ENCODE measurements at regions not wholly inside any gene's neighbourhood (a gene's known extent, or its start where the extent isn't known, plus 50 kb on each side); places are given as distances from the start of the nearest gene placed in this dataset.

DNA sequence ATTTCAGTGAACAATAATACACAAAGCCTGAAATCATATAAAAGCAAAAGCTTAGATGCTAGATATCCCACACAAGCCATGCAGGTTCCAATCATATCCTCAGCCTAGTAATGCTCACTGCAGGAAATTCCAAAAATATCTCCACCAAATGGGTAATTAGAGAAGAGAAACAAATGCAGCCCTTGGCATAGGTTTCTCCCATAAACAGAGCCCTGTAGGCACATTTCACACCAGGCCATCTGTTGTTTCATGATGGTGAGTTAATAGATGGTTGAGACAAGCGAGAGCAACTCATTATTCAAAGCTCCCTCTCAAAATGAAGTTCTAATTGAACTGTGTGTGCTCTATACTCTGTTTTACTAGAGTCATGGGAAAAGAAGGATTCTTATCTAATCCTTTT lies 154.6 kb upstream of the TRPC6 start:
- no peak overlapping the region for H4K91ac ChIP-seq (ENCODE audit: insufficient read length, low read depth, low read length)
- H3K36me3 Mint-ChIP-seq (ENCODE audit: insufficient read depth in 1 of 3, low read depth in 3 of 3) = no peaks in the 10 kb centered on the region
- H2BK12ac ChIP-seq (ENCODE audit: insufficient read length, low read depth, low read length) = no peak overlapping the region
- no peak overlapping the region for H2AFZ ChIP-seq (ENCODE audit: low read length)
- no peaks in the 10 kb centered on the region for H3K9me3 Mint-ChIP-seq
- no peak overlapping the region for H3K9ac ChIP-seq (ENCODE audit: extremely low read depth, insufficient read length, low read length)
- H3K23me2 ChIP-seq (ENCODE audit: insufficient read length, low read depth, low read length, poor library complexity, severe bottlenecking) = no peaks in the 10 kb centered on the region
- no peak overlapping the region for H3K4me3 Mint-ChIP-seq
- H3T11ph ChIP-seq (ENCODE audit: low read length) = no peak overlapping the region
- H3K27ac Mint-ChIP-seq = no peak overlapping the region; a peak in 1 of 7 replicates
- H3K79me1 ChIP-seq (ENCODE audit: insufficient read depth, low read depth, low read length, poor library complexity, severe bottlenecking) = no peaks in the 10 kb centered on the region
- no peak overlapping the region for H3K14ac ChIP-seq (ENCODE audit: insufficient read depth, low read length)
- no peaks in the 10 kb centered on the region for H3K27me3 Mint-ChIP-seq (ENCODE audit: low read depth)
- H3K4ac ChIP-seq (ENCODE audit: low read depth, low read length) = no peak overlapping the region
- no peak overlapping the region for H3K18ac ChIP-seq (ENCODE audit: insufficient read length, low read depth, low read length)
- DNase-seq = no peak
- H3K27ac ChIP-seq (ENCODE audit: insufficient read length, low read depth, low read length) = no peak overlapping the region
- H3K23ac ChIP-seq (ENCODE audit: insufficient read length, low read depth, low read length) = no peak overlapping the region
- no peaks in the 10 kb centered on the region for H3K9me3 ChIP-seq (ENCODE audit: control insufficient read depth, low read depth, low read length)
- H3K27me3 ChIP-seq (ENCODE audit: insufficient read depth, low read length) = no peaks in the 10 kb centered on the region
- TF ChIP-seq, protein P1, sequence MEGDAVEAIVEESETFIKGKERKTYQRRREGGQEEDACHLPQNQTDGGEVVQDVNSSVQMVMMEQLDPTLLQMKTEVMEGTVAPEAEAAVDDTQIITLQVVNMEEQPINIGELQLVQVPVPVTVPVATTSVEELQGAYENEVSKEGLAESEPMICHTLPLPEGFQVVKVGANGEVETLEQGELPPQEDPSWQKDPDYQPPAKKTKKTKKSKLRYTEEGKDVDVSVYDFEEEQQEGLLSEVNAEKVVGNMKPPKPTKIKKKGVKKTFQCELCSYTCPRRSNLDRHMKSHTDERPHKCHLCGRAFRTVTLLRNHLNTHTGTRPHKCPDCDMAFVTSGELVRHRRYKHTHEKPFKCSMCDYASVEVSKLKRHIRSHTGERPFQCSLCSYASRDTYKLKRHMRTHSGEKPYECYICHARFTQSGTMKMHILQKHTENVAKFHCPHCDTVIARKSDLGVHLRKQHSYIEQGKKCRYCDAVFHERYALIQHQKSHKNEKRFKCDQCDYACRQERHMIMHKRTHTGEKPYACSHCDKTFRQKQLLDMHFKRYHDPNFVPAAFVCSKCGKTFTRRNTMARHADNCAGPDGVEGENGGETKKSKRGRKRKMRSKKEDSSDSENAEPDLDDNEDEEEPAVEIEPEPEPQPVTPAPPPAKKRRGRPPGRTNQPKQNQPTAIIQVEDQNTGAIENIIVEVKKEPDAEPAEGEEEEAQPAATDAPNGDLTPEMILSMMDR (conservative IDR thresholded peaks at IDR 0.05) = no peak
- no CpG with 5 or more reads among the region's 1 CpG for WGBS (ENCODE audit: extremely low coverage, insufficient read length, low lambda C conversion rate)
- H4K8ac ChIP-seq (replicated peaks; ENCODE audit: insufficient read length, low read depth, low read length) = no peak overlapping the region
- peaks cover 4 to 12% of the 10 kb centered on the region in 2 experiments; a peak in 3 of 4 replicates for H3K4me1 Mint-ChIP-seq
- no peak overlapping the region for H2BK20ac ChIP-seq (ENCODE audit: low read depth, low read length, poor library complexity, severe bottlenecking)
- H3K4me1 ChIP-seq (ENCODE audit: insufficient read depth, low read length) = no peaks in the 10 kb centered on the region
- H2AK5ac ChIP-seq (ENCODE audit: insufficient read length, low read length) = no peak overlapping the region
- no peak overlapping the region for H3K56ac ChIP-seq (ENCODE audit: insufficient read length, low read depth, low read length)
- H2BK5ac ChIP-seq (ENCODE audit: insufficient read length, low read length) = no peak overlapping the region
- H4K5ac ChIP-seq (ENCODE audit: insufficient read length, low read depth, low read length) = no peak overlapping the region
- no peak overlapping the region for H2BK120ac ChIP-seq (ENCODE audit: low read depth, low read length, poor library complexity, severe bottlenecking)
- no peak overlapping the region for H2BK15ac ChIP-seq (ENCODE audit: low read depth, low read length)
- no peaks in the 10 kb centered on the region for H4K20me1 ChIP-seq (ENCODE audit: control insufficient read depth, insufficient read depth, insufficient read length)
- no peaks in the 10 kb centered on the region for H3K79me2 ChIP-seq (ENCODE audit: insufficient read depth, low read length)
- no peak overlapping the region for H3K4me2 ChIP-seq (ENCODE audit: insufficient read depth, insufficient read length, low read length)

Data from H9 (cell line).